H1 (cell line): ENCODE measurements at regions not wholly inside any gene's neighbourhood (a gene's known extent, or its start where the extent isn't known, plus 50 kb on each side); places are given as distances from the start of the nearest gene placed in this dataset.

Experiments used
- CTCF ChIA-PET: fragments of 300-600 bp; sonication (Branson Sonifier 250); formaldehyde crosslinking; loops from one replicate; lab custom pipeline; 2021; ENCODE audit not compliant: partially characterized antibody; lab: Charles Lee
- POLR2A ChIA-PET: fragments of 300-600 bp; sonication (Branson Sonifier 250); formaldehyde crosslinking; loops from one replicate; lab custom pipeline; 2021; ENCODE audit warnings: inconsistent platforms; ENCODE audit not compliant: partially characterized antibody; lab: Charles Lee
- DNase-seq, 2 experiments: peaks; one replicate each; pipeline versions ENCODE4 v3.0.0 to v3.0.0-alpha.2; 2010 to 2022; ENCODE audit warnings: low spot score in 2 of 2, low read depth in 1 of 2, mixed read lengths in 1 of 2
- FAIRE-seq: peaks from 2 replicates; lab custom pipeline; 2011; peaks lifted over from hg19 to GRCh38; lab: Jason Lieb, UNC
- H2AFZ ChIP-seq: 2 replicates; pipeline ENCODE4 v1.8.1; 2012; ENCODE audit warnings: low read length, inconsistent platforms
- H2AK5ac ChIP-seq: 2 replicates; pipeline ENCODE4 v1.6.1; 2013; ENCODE audit warnings: low read depth, low read length
- H2BK120ac ChIP-seq: replicated peaks from 2 replicates; pipeline ENCODE3; 2013; ENCODE audit warnings: low read depth, low read length, inconsistent platforms
- H2BK12ac ChIP-seq: 2 replicates; pipeline ENCODE4 v1.6.1; 2013; ENCODE audit warnings: low read depth, low read length
- H2BK15ac ChIP-seq: 2 replicates; pipeline ENCODE4 v1.6.1; 2013; ENCODE audit warnings: low read length
- H2BK20ac ChIP-seq: 2 replicates; pipeline ENCODE4 v1.6.1; 2013; ENCODE audit warnings: low read length
- H2BK5ac ChIP-seq: 2 replicates; pipeline ENCODE4 v1.6.1; 2013; ENCODE audit warnings: low read depth, low read length
- H3K14ac ChIP-seq: 2 replicates; pipeline ENCODE4 v1.6.1; 2013; ENCODE audit warnings: inconsistent platforms; ENCODE audit not compliant: insufficient read length
- H3K18ac ChIP-seq: 2 replicates; pipeline ENCODE4 v1.6.1; 2013; ENCODE audit warnings: low read length; ENCODE audit errors: extremely low read depth
- H3K23ac ChIP-seq: 2 replicates; pipeline ENCODE4 v1.6.1; 2013; ENCODE audit warnings: inconsistent platforms; ENCODE audit not compliant: insufficient read length
- H3K23me2 ChIP-seq: 2 replicates; pipeline ENCODE4 v1.6.1; 2013; ENCODE audit warnings: low read depth, low read length
- H3K27ac ChIP-seq: 2 replicates; pipeline ENCODE4 v1.6.1; 2011; ENCODE audit warnings: low read depth, low read length, inconsistent platforms
- H3K27me3 ChIP-seq, 4 experiments: replicated peaks in 1 of 4; 1 replicate in 1 of 4; 2 replicates in 3 of 4; pipeline versions ENCODE4 v1.6.1 to v1.8.1; 2011 to 2013; ENCODE audit warnings: low read length in 3 of 4, mild to moderate bottlenecking in 3 of 4, inconsistent platforms in 2 of 4, mixed read lengths in 2 of 4, moderate library complexity in 1 of 4; ENCODE audit not compliant: control insufficient read depth in 3 of 4, insufficient read depth in 3 of 4; ENCODE audit errors: extremely low read depth in 1 of 4
- H3K36me3 ChIP-seq, 4 experiments: 2 replicates each; pipeline versions ENCODE4 v1.6.1 to v1.8.1; 2011 to 2013; ENCODE audit warnings: mild to moderate bottlenecking in 4 of 4, low read length in 3 of 4, moderate library complexity in 2 of 4, control low read depth in 1 of 4, inconsistent platforms in 1 of 4; ENCODE audit not compliant: insufficient read depth in 4 of 4, control insufficient read depth in 2 of 4
- H3K4ac ChIP-seq: replicated peaks from 2 replicates; pipeline ENCODE3; 2013; ENCODE audit warnings: low read length, low read depth, mixed read lengths, inconsistent platforms; ENCODE audit not compliant: insufficient read length
- H3K4me1 ChIP-seq, 4 experiments: replicated peaks in 1 of 4; 1 replicate in 1 of 4; 2 replicates in 3 of 4; pipeline versions ENCODE4 v1.6.1 to v1.8.1; 2011 to 2013; ENCODE audit warnings: low read length in 3 of 4, inconsistent platforms in 2 of 4, mixed read lengths in 1 of 4; ENCODE audit not compliant: insufficient read depth in 4 of 4, control insufficient read depth in 3 of 4
- H3K4me2 ChIP-seq, 2 experiments: 2 replicates each; pipeline versions ENCODE4 v1.6.1 to v1.8.1; 2011 to 2013; ENCODE audit warnings: low read depth in 2 of 2, low read length in 2 of 2, control low read depth in 1 of 2, inconsistent platforms in 1 of 2, mild to moderate bottlenecking in 1 of 2; ENCODE audit not compliant: insufficient read depth in 1 of 2
- H3K4me3 ChIP-seq, 4 experiments: fragments of 200-600, 300-600 bp in 1 of 4; sonication (generic), shearing (Covaris generic), sonication (Bioruptor Twin) in 1 of 4; 2 replicates each; pipeline versions ENCODE4 v1.5.1 to v1.8.1; 2011 to 2016; ENCODE audit warnings: low read length in 4 of 4, low read depth in 3 of 4, control low read depth in 2 of 4, inconsistent platforms in 2 of 4, mild to moderate bottlenecking in 2 of 4, mixed read lengths in 1 of 4, moderate library complexity in 1 of 4; ENCODE audit not compliant: insufficient read depth in 2 of 4; ENCODE audit errors: extremely low read depth in 1 of 4
- H3K56ac ChIP-seq: replicated peaks from 2 replicates; pipeline ENCODE3; 2013; ENCODE audit warnings: low read depth, mild to moderate bottlenecking, mixed read lengths, low read length, inconsistent platforms; ENCODE audit not compliant: insufficient read length
- H3K79me1 ChIP-seq: 2 replicates; pipeline ENCODE4 v1.6.1; 2013; ENCODE audit warnings: low read depth, low read length, control low read depth
- H3K79me2 ChIP-seq, 2 experiments: 2 replicates each; pipeline versions ENCODE4 v1.6.1 to v1.8.1; 2012 to 2013; ENCODE audit warnings: low read length in 2 of 2, mild to moderate bottlenecking in 2 of 2, inconsistent platforms in 1 of 2; ENCODE audit not compliant: insufficient read depth in 2 of 2, control insufficient read depth in 1 of 2
- H3K9ac ChIP-seq, 4 experiments: replicated peaks in 1 of 4; 1 replicate in 1 of 4; 2 replicates in 3 of 4; pipeline versions ENCODE4 v1.6.1 to v1.8.1; 2011 to 2013; ENCODE audit warnings: low read depth in 3 of 4, low read length in 3 of 4, control low read depth in 2 of 4, mild to moderate bottlenecking in 2 of 4, moderate library complexity in 2 of 4, inconsistent platforms in 1 of 4; ENCODE audit errors: extremely low read depth in 1 of 4
- H3K9me3 ChIP-seq, 2 experiments: 2 replicates each; pipeline versions ENCODE4 v1.6.1 to v1.8.1; 2012 to 2013; ENCODE audit warnings: mild to moderate bottlenecking in 2 of 2, moderate library complexity in 2 of 2, control low read depth in 1 of 2, inconsistent platforms in 1 of 2, low read depth in 1 of 2, low read length in 1 of 2, mixed read lengths in 1 of 2; ENCODE audit not compliant: insufficient read depth in 2 of 2
- H4K20me1 ChIP-seq, 2 experiments: replicated peaks in 1 of 2; 2 replicates each; pipeline versions ENCODE3 to v1.8.1; 2011 to 2013; ENCODE audit warnings: inconsistent platforms in 2 of 2, low read length in 2 of 2, mild to moderate bottlenecking in 1 of 2; ENCODE audit not compliant: insufficient read depth in 2 of 2, control insufficient read depth in 1 of 2
- H4K5ac ChIP-seq: 2 replicates; pipeline ENCODE4 v1.6.1; 2013; ENCODE audit warnings: low read length, low read depth, mixed read lengths, inconsistent platforms; ENCODE audit not compliant: insufficient read length
- H4K8ac ChIP-seq: 2 replicates; pipeline ENCODE4 v1.8.0; 2013; ENCODE audit warnings: mild to moderate bottlenecking, moderate library complexity, low read length, inconsistent platforms; ENCODE audit not compliant: insufficient read depth; ENCODE audit errors: extremely low read depth
- H4K91ac ChIP-seq: replicated peaks from 2 replicates; pipeline ENCODE3; 2013; ENCODE audit warnings: low read length, mixed read lengths, inconsistent platforms; ENCODE audit not compliant: insufficient read length
- KDM4A ChIP-seq: IDR thresholded peaks from one replicate; pipeline ENCODE4 v1.7.1; 2012; ENCODE audit warnings: low read depth, mild to moderate bottlenecking, moderate library complexity, low read length, inconsistent platforms; ENCODE audit not compliant: severe bottlenecking
- WGBS, 2 experiments: shearing (Covaris generic) in 1 of 2; methylation state at CpG; one replicate each; pipeline versions ENCODE4 v1.1.6 to v1.1.7; 2013 to 2015; ENCODE audit warnings: low lambda C conversion rate in 2 of 2, mixed read lengths in 2 of 2, inconsistent platforms in 1 of 2, low coverage in 1 of 2, missing lambda C conversion rate in 1 of 2; ENCODE audit not compliant: insufficient replicate concordance in 2 of 2, insufficient coverage in 1 of 2, insufficient read length in 1 of 2; ENCODE audit errors: extremely low coverage in 1 of 2, missing lambda C conversion rate in 1 of 2; 5-methylcytosine and 5-hydroxymethylcytosine counted together
- TF ChIP-seq, protein P1 (sequence below), 3 experiments: IDR thresholded peaks; 1 replicate in 2 of 3; 2 replicates in 1 of 3; pipeline versions ENCODE4 v1.5.1 to v1.6.1; 2011; ENCODE audit warnings: low read length in 3 of 3, mild to moderate bottlenecking in 3 of 3, inconsistent platforms in 2 of 3, low read depth in 1 of 3, moderate library complexity in 1 of 3; ENCODE audit not compliant: insufficient read depth in 1 of 3; ENCODE audit errors: control extremely low read depth in 1 of 3

DNA sequence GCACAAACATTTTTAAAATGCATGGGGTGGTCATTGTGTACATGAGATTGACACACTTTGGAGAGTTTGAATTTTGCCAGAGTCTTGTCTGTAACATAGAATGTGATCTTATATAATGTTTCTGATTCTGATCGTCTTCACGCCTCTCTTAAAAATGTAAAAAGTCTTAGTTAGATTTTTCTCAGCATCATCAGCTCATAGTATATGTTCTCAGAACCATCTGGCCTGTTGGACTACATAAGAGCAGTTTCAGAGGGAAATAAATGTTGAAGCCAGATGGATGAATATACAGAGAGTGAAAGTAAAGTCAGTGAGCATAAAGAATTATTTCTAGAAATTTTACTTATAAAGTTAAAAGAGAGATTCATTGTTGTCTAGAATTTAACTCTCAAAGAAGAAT is 789.9 kb upstream of the MIR17HG start:
- Histone ChIP-seq H4K5ac (no peak overlapping the region), H4K8ac (no peak overlapping the region), H4K20me1 (no peaks in the 10 kb centered on the region), H2AFZ (no peak overlapping the region), H3K14ac (no peak overlapping the region), H3K4me3 (no peak overlapping the region), H3K27ac (no peak overlapping the region), H2BK20ac (no peak overlapping the region), H2BK120ac (no peak overlapping the region), H3K56ac (no peak overlapping the region), H3K36me3 (no peaks in the 10 kb centered on the region), H3K79me2 (no peaks in the 10 kb centered on the region), H3K9me3 (no peaks in the 10 kb centered on the region), H3K23ac (no peak overlapping the region), H2AK5ac (no peak overlapping the region), H4K91ac (no peak overlapping the region), H3K4me2 (no peak overlapping the region), H3K23me2 (no peaks in the 10 kb centered on the region), H3K9ac (no peak overlapping the region), H3K18ac (no peak overlapping the region), H3K27me3 (no peaks in the 10 kb centered on the region), H3K4me1 (no peaks in the 10 kb centered on the region), H2BK5ac (no peak overlapping the region), H2BK12ac (no peak overlapping the region), H2BK15ac (no peak overlapping the region), H3K79me1 (no peaks in the 10 kb centered on the region), H3K4ac (no peak overlapping the region)
- no peak for TF ChIP-seq KDM4A
- TF ChIP-seq, protein P1, sequence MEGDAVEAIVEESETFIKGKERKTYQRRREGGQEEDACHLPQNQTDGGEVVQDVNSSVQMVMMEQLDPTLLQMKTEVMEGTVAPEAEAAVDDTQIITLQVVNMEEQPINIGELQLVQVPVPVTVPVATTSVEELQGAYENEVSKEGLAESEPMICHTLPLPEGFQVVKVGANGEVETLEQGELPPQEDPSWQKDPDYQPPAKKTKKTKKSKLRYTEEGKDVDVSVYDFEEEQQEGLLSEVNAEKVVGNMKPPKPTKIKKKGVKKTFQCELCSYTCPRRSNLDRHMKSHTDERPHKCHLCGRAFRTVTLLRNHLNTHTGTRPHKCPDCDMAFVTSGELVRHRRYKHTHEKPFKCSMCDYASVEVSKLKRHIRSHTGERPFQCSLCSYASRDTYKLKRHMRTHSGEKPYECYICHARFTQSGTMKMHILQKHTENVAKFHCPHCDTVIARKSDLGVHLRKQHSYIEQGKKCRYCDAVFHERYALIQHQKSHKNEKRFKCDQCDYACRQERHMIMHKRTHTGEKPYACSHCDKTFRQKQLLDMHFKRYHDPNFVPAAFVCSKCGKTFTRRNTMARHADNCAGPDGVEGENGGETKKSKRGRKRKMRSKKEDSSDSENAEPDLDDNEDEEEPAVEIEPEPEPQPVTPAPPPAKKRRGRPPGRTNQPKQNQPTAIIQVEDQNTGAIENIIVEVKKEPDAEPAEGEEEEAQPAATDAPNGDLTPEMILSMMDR (IDR thresholded peaks at IDR 0.05; ENCODE audit: control extremely low read depth in 1 of 3, insufficient read depth in 1 of 3, low read depth in 1 of 3, low read length in 3 of 3), result no peak
- FAIRE-seq (no peak), DNase-seq (no peak)
- 93% methylated on average over 2 of the region's 2 CpGs; no CpG with 5 or more reads in 1 of the 2 experiments for WGBS, 2 experiments
- CTCF ChIA-PET, result no interaction called here
- POLR2A ChIA-PET, result no interaction called here
